OCI-LY7 (cell line): ENCODE measurements at regions not wholly inside any gene's neighbourhood (a gene's known extent, or its start where the extent isn't known, plus 50 kb on each side); places are given as distances from the start of the nearest gene placed in this dataset.
A peak's percentile ranks its signal among the peaks of the same experiment; 100 is the strongest.
"Not testable (repeated sequence)": the region's sequence is repeated elsewhere in the genome, so short reads cannot be mapped to it uniquely, and the experiment has no call there.

ENCODE experiments used
- BruUV-seq: library from RNA; stranded (reverse); fragments of 400-500 nt; replicated peaks from 2 replicates; lab custom pipeline; 2021; lab: Mats Ljungman, UMichigan
- CTCF ChIA-PET: fragments of 300-600 bp; sonication (Branson Sonifier 250); formaldehyde crosslinking; loops from one replicate; lab custom pipeline; 2022; ENCODE audit warnings: antibody characterized with exemption; ENCODE audit not compliant: unreplicated experiment; lab: Charles Lee
- POLR2A ChIA-PET: fragments of 300-600 bp; sonication (Branson Sonifier 250); formaldehyde crosslinking; loops from one replicate; lab custom pipeline; 2022; ENCODE audit warnings: antibody characterized with exemption; lab: Charles Lee
- DNase-seq: peaks from one replicate; pipeline ENCODE4 v3.0.0-alpha.2; 2015; ENCODE audit warnings: low spot score
- H2AFZ ChIP-seq: fragments of 200-600 bp; sonication (generic), shearing (Covaris generic); 2 replicates; pipeline ENCODE4 v1.6.1; 2014; ENCODE audit warnings: mild to moderate bottlenecking, antibody characterized with exemption, low read length, moderate library complexity
- H3K27ac ChIP-seq: fragments of 200-600 bp; sonication (generic); 2 replicates; pipeline ENCODE4 v1.5.1; 2014; ENCODE audit warnings: mixed run types, low read depth, mild to moderate bottlenecking, moderate library complexity, low read length, inconsistent platforms; ENCODE audit not compliant: poor library complexity, severe bottlenecking
- H3K36me3 ChIP-seq: fragments of 200-600 bp; sonication (generic); 2 replicates; pipeline ENCODE4 v1.6.1; 2014; ENCODE audit warnings: mild to moderate bottlenecking, antibody characterized with exemption, low read length, moderate library complexity, mixed read lengths; ENCODE audit not compliant: insufficient read depth
- H3K4me1 ChIP-seq: fragments of 200-600 bp; sonication (generic); 2 replicates; pipeline ENCODE4 v1.5.1; 2014; ENCODE audit warnings: mild to moderate bottlenecking, low read length; ENCODE audit not compliant: insufficient read depth, poor library complexity, severe bottlenecking
- H3K4me2 ChIP-seq: fragments of 200-600 bp; sonication (generic); 2 replicates; pipeline ENCODE4 v1.6.1; 2014; ENCODE audit warnings: mild to moderate bottlenecking, low read length
- H3K4me3 ChIP-seq: fragments of 200-600 bp; sonication (generic); 2 replicates; pipeline ENCODE4 v1.5.1; 2014; ENCODE audit warnings: mild to moderate bottlenecking, low read depth, low read length; ENCODE audit not compliant: poor library complexity, severe bottlenecking
- H3K79me2 ChIP-seq: fragments of 200-600 bp; sonication (generic); 2 replicates; pipeline ENCODE4 v1.6.1; 2016; ENCODE audit warnings: low read depth, mild to moderate bottlenecking, low read length, moderate library complexity, mixed read lengths; ENCODE audit not compliant: insufficient read depth
- H3K9me2 ChIP-seq: fragments of 200-600 bp; sonication (generic); 2 replicates; pipeline ENCODE4 v1.6.1; 2016; ENCODE audit warnings: mild to moderate bottlenecking, low read length, mixed read lengths; ENCODE audit not compliant: insufficient read depth
- H3K9me3 ChIP-seq: fragments of 200-600 bp; sonication (generic); 2 replicates; pipeline ENCODE4 v1.6.1; 2014; ENCODE audit warnings: mild to moderate bottlenecking, mixed run types, low read length, mixed read lengths
- H4K20me1 ChIP-seq: fragments of 200-600 bp; sonication (generic); 2 replicates; pipeline ENCODE4 v1.6.1; 2014; ENCODE audit warnings: mild to moderate bottlenecking, antibody characterized with exemption, low read length, moderate library complexity, mixed read lengths; ENCODE audit not compliant: insufficient read depth
- CTCF ChIP-seq: fragments of 200-600 bp; sonication (generic); conservative IDR thresholded peaks from 2 replicates; pipeline ENCODE4 v1.5.1; 2014; ENCODE audit warnings: mild to moderate bottlenecking, antibody characterized with exemption, low read length, moderate library complexity, mixed read lengths
- EZH2phosphoT487 ChIP-seq: fragments of 200-600 bp; sonication (generic); IDR thresholded peaks from 2 replicates; pipeline ENCODE4 v1.6.1; 2018; ENCODE audit warnings: low read depth, borderline replicate concordance, mild to moderate bottlenecking, mixed run types, antibody characterized with exemption, low read length, moderate library complexity, mixed read lengths
- intact Hi-C: fragments of 100-400 bp; cut with micrococcal nuclease; formaldehyde crosslinking; loops from one replicate; pipeline ENCODE4 v1.10.0; 2022; ENCODE audit not compliant: unreplicated experiment

- no peak for TF ChIP-seq EZH2phosphoT487
- no peak for TF ChIP-seq CTCF
- ChIA-PET CTCF (interaction anchor here (0.8 kb wide), 1 partner anchor 21 kb away, joined by 3 read pairs; no protein-coding TSS in a partner anchor), POLR2A (no interaction called here)
- Histone ChIP-seq H3K4me3 (no peak overlapping the region), H3K9me3 (no peaks in the 10 kb centered on the region), H3K79me2 (no peaks in the 10 kb centered on the region), H3K36me3 (no peaks in the 10 kb centered on the region), H3K4me1 (no peaks in the 10 kb centered on the region), H3K27ac (no peak overlapping the region), H4K20me1 (no peaks in the 10 kb centered on the region), H3K4me2 (no peak overlapping the region), H2AFZ (no peak overlapping the region), H3K9me2 (no peaks in the 10 kb centered on the region)
- intact Hi-C loops = no loop called here
- BruUV-seq = no TSS peak
- no peak for DNase-seq
Measured at GRCh38 chr15:77877869-77878577, 199.5 kb downstream of the TBC1D2B start.

- H3K4me2 ChIP-seq, H2AFZ ChIP-seq, POLR2A ChIA-PET, H3K9me2 ChIP-seq, H3K27ac ChIP-seq, H3K79me2 ChIP-seq, DNase-seq, CTCF ChIA-PET, intact Hi-C loops, H4K20me1 ChIP-seq, BruUV-seq, H3K4me3 ChIP-seq, H3K4me1 ChIP-seq, H3K9me3 ChIP-seq, H3K36me3 ChIP-seq: not testable (repeated sequence)
Measured at GRCh38 chr15:77876107-77876820, 201.2 kb downstream of the TBC1D2B start.

GRCh38 chr15:77875066-77875721 lies 202.3 kb downstream of the TBC1D2B start:
- intact Hi-C loops = loop anchor here (2.0 kb wide), 1 partner anchor 240 kb away; no protein-coding TSS in a partner anchor

More at GRCh38 chr15:77875066-77875721, 202.3 kb downstream of the TBC1D2B start:
- H3K4me1 ChIP-seq, POLR2A ChIA-PET, BruUV-seq, H3K4me2 ChIP-seq, H3K79me2 ChIP-seq, H3K27ac ChIP-seq, H3K36me3 ChIP-seq, H3K9me3 ChIP-seq, H3K4me3 ChIP-seq, H2AFZ ChIP-seq, H3K9me2 ChIP-seq, CTCF ChIA-PET, H4K20me1 ChIP-seq: not testable (repeated sequence)
- TF ChIP-seq CTCF = peak; percentile 76
- peak; percentile 63 for DNase-seq
